Fibroblast of lung (primary cell): ENCODE measurements at regions not wholly inside any gene's neighbourhood (a gene's known extent, or its start where the extent isn't known, plus 50 kb on each side); places are given as distances from the start of the nearest gene placed in this dataset.
"Not testable (repeated sequence)": the region's sequence is repeated elsewhere in the genome, so short reads cannot be mapped to it uniquely, and the experiment has no call there.

Source experiments
- DNase-seq, 2 donors: peaks; one replicate each; pipeline versions ENCODE4 v3.0.0 to v3.0.0-alpha.2; 2010; ENCODE audit warnings: low read depth in 2 of 2
- H2AFZ ChIP-seq: 2 replicates; pipeline ENCODE4 v1.5.1; 2012; ENCODE audit warnings: low read length, control low read depth, inconsistent platforms
- H3K27ac ChIP-seq: 2 replicates; pipeline ENCODE4 v1.5.1; 2011; ENCODE audit warnings: low read length, control low read depth; ENCODE audit not compliant: insufficient read depth
- H3K27me3 ChIP-seq: 2 replicates; pipeline ENCODE4 v1.5.1; 2011; ENCODE audit warnings: mild to moderate bottlenecking, low read length; ENCODE audit not compliant: control insufficient read depth, insufficient read depth
- H3K36me3 ChIP-seq: 2 replicates; pipeline ENCODE4 v1.5.1; 2011; ENCODE audit warnings: low read length; ENCODE audit not compliant: control insufficient read depth, insufficient read depth
- H3K4me1 ChIP-seq: 2 replicates; pipeline ENCODE4 v1.5.1; 2011; ENCODE audit warnings: low read length; ENCODE audit not compliant: control insufficient read depth, insufficient read depth; ENCODE audit errors: extremely low read depth
- H3K4me2 ChIP-seq: 2 replicates; pipeline ENCODE4 v1.5.1; 2011; ENCODE audit warnings: low read length, control low read depth; ENCODE audit not compliant: insufficient read depth; ENCODE audit errors: extremely low read depth
- H3K4me3 ChIP-seq, 4 experiments: fragments of 200-600 bp in 1 of 4; sonication (generic) in 1 of 4; replicated peaks in 1 of 4; 2 replicates each; pipeline ENCODE4 v1.5.1; 2011 to 2016; ENCODE audit warnings: low read length in 4 of 4, low read depth in 3 of 4, mild to moderate bottlenecking in 3 of 4, control low read depth in 2 of 4, inconsistent platforms in 1 of 4, mixed read lengths in 1 of 4; ENCODE audit not compliant: insufficient read depth in 1 of 4; ENCODE audit errors: control extremely low read depth in 1 of 4
- H3K79me2 ChIP-seq: 2 replicates; pipeline ENCODE4 v1.5.1; 2012; ENCODE audit warnings: mild to moderate bottlenecking, low read length, inconsistent platforms; ENCODE audit not compliant: control insufficient read depth, insufficient read depth
- H3K9ac ChIP-seq: 2 replicates; pipeline ENCODE4 v1.5.1; 2011; ENCODE audit warnings: mild to moderate bottlenecking, low read length, control low read depth; ENCODE audit not compliant: insufficient read depth
- H3K9me3 ChIP-seq: 2 replicates; pipeline ENCODE4 v1.5.1; 2012; ENCODE audit warnings: low read depth, low read length; ENCODE audit not compliant: control insufficient read depth, insufficient read depth
- H4K20me1 ChIP-seq: 2 replicates; pipeline ENCODE4 v1.5.1; 2011; ENCODE audit warnings: low read length; ENCODE audit not compliant: control insufficient read depth, insufficient read depth; ENCODE audit errors: extremely low read depth
- CTCF ChIP-seq, 2 donors: IDR thresholded peaks in 1 of 2; conservative IDR thresholded peaks in 1 of 2; 1 replicate in 1 of 2; 2 replicates in 1 of 2; pipeline ENCODE4 v1.5.1; 2011 to 2012; ENCODE audit warnings: low read length in 2 of 2, control low read depth in 1 of 2, inconsistent platforms in 1 of 2, low read depth in 1 of 2, mild to moderate bottlenecking in 1 of 2
- EZH2 ChIP-seq: IDR thresholded peaks from 2 replicates; pipeline ENCODE4 v1.5.1; 2012; ENCODE audit warnings: low read length, control low read depth, mild to moderate bottlenecking; ENCODE audit errors: missing control alignments

- Histone ChIP-seq H3K27me3 (no peaks in the 10 kb centered on the region), H3K4me2 (no peak overlapping the region), H3K36me3 (no peaks in the 10 kb centered on the region), H3K4me1 (no peaks in the 10 kb centered on the region), H2AFZ (no peak overlapping the region), H3K27ac (no peak overlapping the region), H3K4me3 (no peak overlapping the region), H3K9ac (no peak overlapping the region), H3K9me3 (no peaks in the 10 kb centered on the region), H4K20me1 (no peaks in the 10 kb centered on the region), H3K79me2 (no peaks in the 10 kb centered on the region)
- peak in 1 of 2 donors; percentile 8 for DNase-seq
- TF ChIP-seq CTCF (conservative IDR thresholded peaks at IDR 0.05 in 1 of 2, IDR thresholded peaks at IDR 0.05 in 1 of 2; ENCODE audit: low read depth in 1 of 2, low read length in 2 of 2) (no peak), EZH2 (no peak)
Measured at GRCh38 chrX:113793563-113793962, 790.3 kb upstream of the HTR2C start.

DNA sequence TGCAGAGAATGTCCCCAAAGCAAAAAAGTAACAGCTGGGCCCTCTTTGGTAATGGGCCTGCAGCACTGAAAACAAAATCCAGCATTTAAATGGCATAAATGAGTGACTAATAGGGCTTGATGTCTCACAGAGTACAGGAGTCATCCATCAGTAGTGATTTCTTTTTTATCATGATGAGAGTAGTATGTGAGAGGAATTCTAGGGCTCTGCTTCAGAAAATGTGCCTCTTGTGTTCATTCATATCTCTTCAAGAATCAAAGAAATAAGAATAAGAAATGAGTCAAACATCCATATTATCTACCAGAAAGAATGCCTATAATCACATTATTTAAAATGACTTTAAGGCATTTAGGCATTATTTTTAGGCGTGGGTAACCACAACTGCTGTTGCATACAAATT is 792.9 kb upstream of the HTR2C start:
- peak in 1 of 2 donors; percentile 59 for DNase-seq
- Histone ChIP-seq H2AFZ (no peak overlapping the region), H4K20me1 (no peaks in the 10 kb centered on the region), H3K36me3 (no peaks in the 10 kb centered on the region), H3K4me3 (no peak overlapping the region), H3K79me2 (no peaks in the 10 kb centered on the region), H3K9ac (no peak overlapping the region), H3K27me3 (no peaks in the 10 kb centered on the region), H3K4me1 (no peaks in the 10 kb centered on the region), H3K4me2 (no peak overlapping the region), H3K9me3 (no peaks in the 10 kb centered on the region), H3K27ac (no peak overlapping the region)
- TF ChIP-seq CTCF (conservative IDR thresholded peaks at IDR 0.05 in 1 of 2, IDR thresholded peaks at IDR 0.05 in 1 of 2; ENCODE audit: low read depth in 1 of 2, low read length in 2 of 2) = no peak
- TF ChIP-seq EZH2 = no peak

DNA sequence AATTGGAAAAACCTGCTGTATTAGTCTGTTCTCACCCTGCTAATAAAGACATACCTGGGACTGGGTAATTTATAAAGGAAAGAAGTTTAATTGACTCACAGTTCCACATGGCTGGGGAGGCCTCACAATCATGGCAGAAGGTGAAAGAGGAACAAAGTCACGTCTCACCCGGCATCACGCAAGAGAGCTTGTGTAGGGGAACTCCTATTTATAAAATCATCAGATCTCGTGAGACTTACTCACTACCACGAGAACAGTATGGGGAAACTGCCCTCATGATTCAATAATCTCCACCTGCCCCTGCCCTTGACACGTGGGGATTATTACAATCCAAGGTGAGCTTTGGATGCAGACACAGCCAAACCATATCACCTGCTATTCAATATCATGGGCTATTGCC is 799.1 kb upstream of the HTR2C start:
- not testable (repeated sequence) for H3K36me3 ChIP-seq, H3K27ac ChIP-seq, H3K4me3 ChIP-seq, H3K9me3 ChIP-seq, H3K27me3 ChIP-seq, H3K4me1 ChIP-seq, H3K4me2 ChIP-seq, H3K79me2 ChIP-seq, H2AFZ ChIP-seq, DNase-seq, H3K9ac ChIP-seq, H4K20me1 ChIP-seq

DNA sequence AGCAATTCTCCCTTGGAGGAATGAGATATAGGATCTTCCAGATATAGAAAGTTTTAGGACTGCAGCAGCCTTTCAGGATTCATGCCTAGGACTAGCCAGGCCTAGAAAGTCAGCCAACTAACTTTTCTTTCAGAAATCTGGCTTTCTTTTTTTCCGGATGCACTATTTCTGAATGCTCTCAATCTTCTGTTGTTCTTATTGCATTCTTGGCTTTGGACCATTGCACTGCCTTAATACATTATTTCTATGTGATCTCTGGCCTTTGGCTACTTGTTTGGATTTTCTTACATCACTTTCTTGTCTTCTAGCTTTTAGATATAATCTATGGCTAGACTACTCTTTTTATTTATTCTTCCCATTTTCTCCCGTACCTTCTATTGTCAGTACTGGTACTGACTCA is 813.1 kb upstream of the HTR2C start:
- H3K9me3 ChIP-seq = no peaks in the 10 kb centered on the region
- H3K4me2 ChIP-seq = no peak overlapping the region
- no peak overlapping the region for H2AFZ ChIP-seq
- no peak overlapping the region for H3K4me3 ChIP-seq
- H3K36me3 ChIP-seq = no peaks in the 10 kb centered on the region
- H3K9ac ChIP-seq = no peak overlapping the region
- H3K79me2 ChIP-seq = no peaks in the 10 kb centered on the region
- H3K27me3 ChIP-seq = no peaks in the 10 kb centered on the region
- no peaks in the 10 kb centered on the region for H3K4me1 ChIP-seq
- TF ChIP-seq CTCF (conservative IDR thresholded peaks at IDR 0.05 in 1 of 2, IDR thresholded peaks at IDR 0.05 in 1 of 2; ENCODE audit: low read depth in 1 of 2, low read length in 2 of 2) = no peak
- no peak for TF ChIP-seq EZH2
- H3K27ac ChIP-seq = no peak overlapping the region
- H4K20me1 ChIP-seq = no peaks in the 10 kb centered on the region
- DNase-seq = peak in 1 of 2 donors; percentile 41
